GM18868 (cell line): ENCODE measurements at regions not wholly inside any gene's neighbourhood (a gene's known extent, or its start where the extent isn't known, plus 50 kb on each side); places are given as distances from the start of the nearest gene placed in this dataset.
"Not testable (repeated sequence)": the region's sequence is repeated elsewhere in the genome, so short reads cannot be mapped to it uniquely, and the experiment has no call there.

Experiments
- ATAC-seq: cut with Tn5 transposase; IDR thresholded peaks from one replicate; pipeline ENCODE4 v1.9.1; 2021; ENCODE audit warnings: mild to moderate bottlenecking, moderate library complexity; ENCODE audit not compliant: unreplicated experiment

DNA sequence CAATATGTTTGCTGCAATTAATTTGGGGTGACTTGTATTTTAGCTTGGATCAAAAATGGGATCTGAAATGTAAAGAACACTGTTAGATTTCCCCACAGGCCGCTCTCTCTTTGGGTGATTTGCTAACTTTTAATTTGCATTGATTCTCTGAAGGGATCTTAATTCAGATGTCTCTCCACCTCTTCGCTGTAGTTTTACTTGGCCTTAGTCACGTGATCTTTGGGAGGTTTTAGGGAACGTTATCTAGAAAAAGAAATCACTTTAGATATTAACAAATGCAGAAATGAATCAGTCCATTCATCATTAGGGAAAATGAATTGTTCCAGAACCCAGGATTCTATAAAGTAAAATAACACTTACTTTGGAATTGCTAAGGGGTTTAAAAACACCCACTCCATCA is 390.2 kb downstream of the THBS2 start:
- ATAC-seq, result no peak

GRCh38 chr6:168862346-168862980 is 391.2 kb downstream of the THBS2 start:
- ATAC-seq, result no peak

- ATAC-seq, result no peak
Measured at GRCh38 chr6:168860987-168861386, 392.7 kb downstream of the THBS2 start.

DNA sequence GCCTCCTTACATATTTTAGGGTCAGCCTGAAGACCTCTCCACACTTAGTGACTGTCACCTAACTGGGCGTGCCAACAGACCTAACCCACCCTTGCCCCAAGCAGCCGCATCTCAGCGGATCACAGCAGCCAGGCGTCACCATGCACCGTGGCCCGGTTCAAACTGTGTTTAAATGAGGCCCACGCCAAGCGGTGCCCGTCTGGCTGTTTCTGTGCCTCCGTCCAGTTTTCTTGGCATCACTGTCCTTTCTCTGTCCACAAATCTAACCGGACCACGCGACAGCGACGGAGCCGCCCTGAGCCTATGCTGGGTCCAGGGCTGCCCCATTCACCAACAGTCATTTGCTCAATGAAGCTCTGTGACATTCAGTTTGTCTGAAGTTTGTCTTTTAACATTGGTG is 393.3 kb downstream of the THBS2 start:
- no peak for ATAC-seq

DNA sequence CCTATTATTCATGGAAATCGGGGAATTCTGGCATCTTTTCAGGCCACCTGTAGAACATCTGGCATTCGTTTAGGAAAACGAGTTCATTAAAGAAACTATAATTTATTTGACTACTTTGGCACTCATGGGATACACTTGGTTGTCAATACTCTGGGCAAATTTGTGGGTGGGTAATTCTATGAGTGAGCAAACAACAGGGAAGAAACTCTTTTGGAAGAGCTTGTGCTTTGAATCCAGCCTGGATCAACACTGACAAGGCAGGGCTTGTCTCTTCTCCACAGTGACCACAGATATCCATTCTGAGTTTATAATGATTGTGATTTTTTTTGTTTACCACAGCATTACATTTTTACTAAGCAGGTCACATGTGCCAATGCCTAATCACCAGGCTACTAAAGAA is 394.7 kb downstream of the THBS2 start:
- no peak for ATAC-seq

DNA sequence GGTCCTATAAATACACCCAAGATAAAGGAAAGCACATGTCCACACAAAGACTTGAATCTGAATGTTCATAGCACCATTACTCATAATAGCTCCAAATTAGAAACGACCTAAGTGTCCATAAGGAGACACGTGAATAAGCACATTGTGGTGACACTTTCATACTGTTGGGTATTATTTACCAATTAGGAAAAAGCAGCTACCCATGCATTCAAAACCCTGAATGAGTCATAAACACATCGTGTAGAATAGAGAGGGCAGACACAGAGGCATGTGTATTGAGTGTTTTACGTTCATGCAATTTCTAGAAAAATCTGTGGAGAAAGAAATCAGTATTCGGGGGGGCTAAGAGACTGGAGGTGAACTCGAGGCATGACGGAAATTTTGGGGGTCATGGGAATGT is 396.7 kb downstream of the THBS2 start:
- no peak for ATAC-seq

DNA sequence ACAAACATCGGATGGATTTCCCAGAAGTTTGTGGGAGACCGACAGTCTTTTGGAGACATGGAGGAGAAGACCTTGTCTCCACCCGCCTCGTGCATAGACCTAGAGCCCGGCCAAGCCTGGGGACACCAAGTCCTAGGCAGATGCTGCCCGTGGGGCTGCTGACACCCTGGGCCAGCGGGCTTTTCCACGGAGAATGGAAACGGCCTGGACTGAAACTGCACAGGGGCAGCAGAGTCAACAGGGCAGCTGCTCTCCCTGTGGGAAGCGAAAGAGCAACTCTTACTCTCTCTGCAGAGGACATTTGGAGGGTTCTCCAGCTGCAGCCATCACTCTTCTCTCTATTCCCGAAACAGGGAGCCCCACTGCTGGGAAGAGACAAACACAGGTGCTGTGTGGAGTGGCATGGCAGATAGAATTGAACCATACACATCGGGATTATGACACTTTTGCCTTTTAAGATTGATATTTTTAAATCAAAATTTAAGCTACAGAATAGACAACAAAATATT is 401.2 kb downstream of the THBS2 start:
- ATAC-seq, result no peak

DNA sequence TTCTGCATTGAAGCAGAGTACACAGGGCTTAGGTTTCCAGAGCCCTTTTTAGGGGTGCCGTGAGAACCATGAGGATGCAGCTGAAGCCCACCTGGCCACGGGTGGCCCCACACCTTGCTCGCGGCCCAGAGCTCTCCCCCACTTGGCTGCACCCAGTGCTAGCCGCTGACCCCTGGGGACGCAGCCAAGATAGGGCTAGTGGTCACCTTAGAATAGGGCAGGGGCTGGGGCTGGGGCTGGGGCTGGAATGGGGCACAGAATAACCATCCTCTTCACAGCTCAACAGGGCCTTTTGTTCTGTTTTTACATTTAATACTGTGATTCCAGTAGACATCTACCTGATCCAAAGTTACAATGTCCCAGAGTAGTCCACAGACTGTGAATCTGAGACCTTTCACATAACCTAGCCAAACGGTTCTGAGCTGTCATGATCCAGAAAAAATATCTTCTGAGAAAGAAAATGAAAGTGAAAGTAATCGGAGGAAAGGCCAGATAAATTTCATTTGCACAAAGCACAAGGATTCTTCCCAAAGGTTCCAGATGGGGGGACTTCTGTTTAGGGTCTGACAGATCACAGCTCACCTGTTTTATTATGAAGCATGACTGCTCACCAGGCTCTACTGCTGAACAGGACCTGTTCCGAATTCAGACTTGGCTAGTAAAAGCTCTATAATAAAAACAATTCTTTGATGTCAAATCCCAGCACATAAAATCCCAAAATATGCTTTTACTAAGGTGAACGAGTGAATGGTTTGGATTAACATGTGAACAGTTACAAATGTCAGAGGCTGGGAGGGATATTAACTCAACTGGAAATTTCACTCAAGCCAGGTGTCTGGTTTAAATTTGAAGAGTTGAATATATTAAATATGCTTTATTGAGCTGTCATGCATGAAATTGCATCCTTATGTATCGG is 401.9 kb downstream of the THBS2 start:
- no peak for ATAC-seq

DNA sequence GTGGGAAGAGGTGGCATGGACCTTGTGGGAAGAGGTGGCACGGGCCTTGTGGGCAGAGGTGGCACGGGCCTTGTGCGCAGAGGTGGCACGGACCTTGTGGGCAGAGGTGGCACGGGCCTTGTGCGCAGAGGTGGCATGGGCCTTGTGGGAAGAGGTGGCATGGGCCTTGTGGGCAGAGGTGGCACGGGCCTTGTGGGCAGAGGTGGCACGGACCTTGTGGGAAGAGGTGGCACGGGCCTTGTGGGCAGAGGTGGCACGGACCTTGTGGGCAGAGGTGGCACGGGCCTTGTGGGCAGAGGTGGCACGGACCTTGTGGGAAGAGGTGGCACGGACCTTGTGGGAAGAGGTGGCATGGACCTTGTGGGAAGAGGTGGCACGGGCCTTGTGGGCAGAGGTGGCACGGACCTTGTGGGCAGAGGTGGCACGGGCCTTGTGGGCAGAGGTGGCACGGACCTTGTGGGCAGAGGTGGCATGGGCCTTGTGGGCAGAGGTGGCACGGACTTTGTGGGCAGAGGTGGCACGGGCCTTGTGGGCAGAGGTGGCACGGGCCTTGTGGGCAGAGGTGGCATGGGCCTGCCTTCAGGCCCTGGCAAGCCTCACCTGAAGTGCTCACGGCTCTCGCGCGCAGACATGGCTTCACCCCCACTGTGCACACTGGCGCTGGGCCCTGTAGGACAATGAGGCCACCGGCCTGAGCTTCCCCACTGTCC is 403.5 kb downstream of the THBS2 start:
- not testable (repeated sequence) for ATAC-seq

GRCh38 chr6:168849459-168849858 is 404.2 kb downstream of the THBS2 start:
- no peak for ATAC-seq

- no peak for ATAC-seq
Measured at GRCh38 chr6:168848797-168849196, 404.8 kb downstream of the THBS2 start.

- no peak for ATAC-seq
Measured at GRCh38 chr6:168844821-168845609, 404.0 kb downstream of the SMOC2 start.

- ATAC-seq, result not testable (repeated sequence)
Measured at GRCh38 chr6:168842632-168843212, 401.7 kb downstream of the SMOC2 start.

DNA sequence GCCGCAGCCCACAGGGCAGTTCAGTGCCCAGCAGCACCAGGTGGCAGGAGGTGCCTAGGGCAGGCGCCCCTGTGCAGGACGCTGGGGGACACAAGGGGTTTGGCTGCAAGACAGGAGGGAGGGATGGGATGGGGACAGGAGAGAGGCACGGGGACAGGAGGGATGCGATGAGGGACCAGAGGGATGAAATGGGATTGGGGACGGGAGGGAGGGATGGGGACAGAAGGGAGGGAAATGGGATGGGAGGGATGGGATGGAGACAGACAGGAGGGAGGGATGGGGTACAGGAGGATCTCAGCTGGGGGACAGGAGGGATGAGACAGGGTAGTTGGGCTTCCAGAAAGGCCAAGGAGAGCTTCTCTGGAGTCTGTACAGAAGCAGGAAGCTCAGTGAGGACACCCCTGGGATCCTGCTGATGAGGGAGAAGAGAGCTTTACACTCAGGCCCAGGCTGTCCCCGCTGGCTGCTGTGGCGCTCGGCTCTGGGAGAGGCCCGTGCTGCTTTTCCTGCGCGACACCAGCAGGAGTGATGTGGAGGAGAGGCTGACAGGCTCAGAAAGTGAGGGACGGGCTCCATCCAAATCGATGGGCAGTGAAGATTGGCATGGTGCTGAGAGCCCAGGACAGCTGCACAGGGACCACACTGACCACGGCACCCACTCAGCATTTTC is 400.8 kb downstream of the SMOC2 start:
- no peak for ATAC-seq

DNA sequence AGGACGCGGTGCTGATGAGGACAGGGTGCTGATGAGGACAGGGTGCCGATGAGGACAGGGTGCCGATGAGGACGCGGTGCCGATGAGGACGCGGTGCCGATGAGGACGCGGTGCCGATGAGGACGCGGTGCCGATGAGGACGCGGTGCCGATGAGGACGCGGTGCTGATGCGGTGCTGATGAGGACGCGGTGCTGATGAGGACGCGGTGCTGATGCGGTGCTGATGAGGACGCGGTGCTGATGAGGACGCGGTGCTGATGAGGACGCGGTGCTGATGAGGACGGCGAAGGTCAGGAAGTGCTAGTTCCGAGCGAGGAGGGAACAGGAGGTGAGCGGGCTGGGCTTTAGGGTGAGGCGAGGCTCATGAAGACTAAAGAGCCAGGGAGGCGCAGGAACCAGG is 399.9 kb downstream of the SMOC2 start:
- not testable (repeated sequence) for ATAC-seq

GRCh38 chr6:168840299-168840698 is 399.3 kb downstream of the SMOC2 start:
- not testable (repeated sequence) for ATAC-seq

- no peak for ATAC-seq
Measured at GRCh38 chr6:168838037-168838399, 397.0 kb downstream of the SMOC2 start.

DNA sequence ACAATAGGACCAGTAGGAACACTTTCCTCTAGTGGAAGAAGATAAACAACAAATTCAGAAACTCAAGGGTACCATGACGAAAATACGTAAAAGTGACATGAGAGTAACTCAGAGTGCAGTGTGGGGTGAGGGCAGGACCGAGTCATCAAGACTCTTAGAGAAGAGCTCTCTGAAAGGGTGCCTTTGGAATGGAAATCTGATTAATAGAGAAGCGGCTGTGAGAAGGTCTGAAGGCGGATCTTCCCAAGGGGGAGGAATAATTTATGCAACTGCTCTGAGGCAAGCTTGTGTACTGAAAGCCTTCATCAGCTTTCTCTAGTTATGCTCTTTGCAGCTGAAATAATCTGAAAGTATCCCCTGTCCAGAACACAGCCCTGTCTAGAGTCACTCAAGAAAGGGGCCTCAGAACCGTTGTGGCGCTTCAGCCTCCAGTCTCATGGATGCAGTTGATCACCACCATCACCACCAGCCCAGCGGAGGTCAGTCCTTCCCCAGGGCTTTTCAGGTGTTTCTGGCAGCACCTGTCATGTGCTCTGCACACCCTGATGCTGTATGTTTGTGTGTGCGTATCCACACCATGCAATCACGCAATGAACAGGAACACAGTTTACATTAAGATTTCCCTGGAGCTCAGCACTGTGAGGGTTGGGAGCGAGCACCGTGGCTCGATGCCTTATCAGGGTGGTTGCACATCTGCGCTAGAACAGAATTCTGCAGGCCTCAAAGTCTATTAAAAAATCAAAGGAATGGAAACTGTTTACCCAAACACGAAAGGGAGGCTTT is 396.5 kb downstream of the SMOC2 start:
- no peak for ATAC-seq

- ATAC-seq, result no peak
Measured at GRCh38 chr6:168835991-168836390, 395.0 kb downstream of the SMOC2 start.
